Fibroblast of mammary gland (primary cell): ENCODE measurements at regions not wholly inside any gene's neighbourhood (a gene's known extent, or its start where the extent isn't known, plus 50 kb on each side); places are given as distances from the start of the nearest gene placed in this dataset.

Experiments
- DNase-seq: peaks from one replicate; pipeline ENCODE4 v3.0.0-alpha.2; 2010; ENCODE audit warnings: low read depth
- H3K4me3 ChIP-seq: 2 replicates; pipeline ENCODE4 v1.5.1; 2011; ENCODE audit warnings: low read depth, mild to moderate bottlenecking, low read length, moderate library complexity; ENCODE audit not compliant: control insufficient read depth
- TF ChIP-seq, protein P1 (sequence below): conservative IDR thresholded peaks from 2 replicates; pipeline ENCODE4 v1.5.1; 2011; ENCODE audit warnings: low read depth, low read length, inconsistent platforms; ENCODE audit not compliant: control insufficient read depth, insufficient read depth

DNA sequence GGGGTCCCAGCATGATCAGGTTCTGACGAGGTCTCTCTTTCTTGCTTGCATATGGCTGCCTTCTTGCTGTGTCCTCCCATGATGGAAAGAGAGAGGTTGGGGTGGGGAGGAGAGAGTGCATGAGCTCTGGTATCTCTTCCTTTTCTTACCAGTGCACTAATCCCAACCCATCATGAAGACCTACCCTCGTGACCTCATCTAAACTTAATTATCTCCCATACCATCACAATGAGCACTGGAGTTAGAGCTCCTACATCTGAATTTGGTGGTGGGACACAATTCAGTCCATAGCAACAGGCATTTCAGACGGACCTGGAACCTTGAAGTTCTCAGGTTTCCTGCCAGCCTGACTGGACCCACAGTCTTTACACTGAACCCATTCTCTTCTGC is 125.2 kb upstream of the ZNF648 start:
- TF ChIP-seq, protein P1, sequence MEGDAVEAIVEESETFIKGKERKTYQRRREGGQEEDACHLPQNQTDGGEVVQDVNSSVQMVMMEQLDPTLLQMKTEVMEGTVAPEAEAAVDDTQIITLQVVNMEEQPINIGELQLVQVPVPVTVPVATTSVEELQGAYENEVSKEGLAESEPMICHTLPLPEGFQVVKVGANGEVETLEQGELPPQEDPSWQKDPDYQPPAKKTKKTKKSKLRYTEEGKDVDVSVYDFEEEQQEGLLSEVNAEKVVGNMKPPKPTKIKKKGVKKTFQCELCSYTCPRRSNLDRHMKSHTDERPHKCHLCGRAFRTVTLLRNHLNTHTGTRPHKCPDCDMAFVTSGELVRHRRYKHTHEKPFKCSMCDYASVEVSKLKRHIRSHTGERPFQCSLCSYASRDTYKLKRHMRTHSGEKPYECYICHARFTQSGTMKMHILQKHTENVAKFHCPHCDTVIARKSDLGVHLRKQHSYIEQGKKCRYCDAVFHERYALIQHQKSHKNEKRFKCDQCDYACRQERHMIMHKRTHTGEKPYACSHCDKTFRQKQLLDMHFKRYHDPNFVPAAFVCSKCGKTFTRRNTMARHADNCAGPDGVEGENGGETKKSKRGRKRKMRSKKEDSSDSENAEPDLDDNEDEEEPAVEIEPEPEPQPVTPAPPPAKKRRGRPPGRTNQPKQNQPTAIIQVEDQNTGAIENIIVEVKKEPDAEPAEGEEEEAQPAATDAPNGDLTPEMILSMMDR: no peak
- DNase-seq: no peak

DNA sequence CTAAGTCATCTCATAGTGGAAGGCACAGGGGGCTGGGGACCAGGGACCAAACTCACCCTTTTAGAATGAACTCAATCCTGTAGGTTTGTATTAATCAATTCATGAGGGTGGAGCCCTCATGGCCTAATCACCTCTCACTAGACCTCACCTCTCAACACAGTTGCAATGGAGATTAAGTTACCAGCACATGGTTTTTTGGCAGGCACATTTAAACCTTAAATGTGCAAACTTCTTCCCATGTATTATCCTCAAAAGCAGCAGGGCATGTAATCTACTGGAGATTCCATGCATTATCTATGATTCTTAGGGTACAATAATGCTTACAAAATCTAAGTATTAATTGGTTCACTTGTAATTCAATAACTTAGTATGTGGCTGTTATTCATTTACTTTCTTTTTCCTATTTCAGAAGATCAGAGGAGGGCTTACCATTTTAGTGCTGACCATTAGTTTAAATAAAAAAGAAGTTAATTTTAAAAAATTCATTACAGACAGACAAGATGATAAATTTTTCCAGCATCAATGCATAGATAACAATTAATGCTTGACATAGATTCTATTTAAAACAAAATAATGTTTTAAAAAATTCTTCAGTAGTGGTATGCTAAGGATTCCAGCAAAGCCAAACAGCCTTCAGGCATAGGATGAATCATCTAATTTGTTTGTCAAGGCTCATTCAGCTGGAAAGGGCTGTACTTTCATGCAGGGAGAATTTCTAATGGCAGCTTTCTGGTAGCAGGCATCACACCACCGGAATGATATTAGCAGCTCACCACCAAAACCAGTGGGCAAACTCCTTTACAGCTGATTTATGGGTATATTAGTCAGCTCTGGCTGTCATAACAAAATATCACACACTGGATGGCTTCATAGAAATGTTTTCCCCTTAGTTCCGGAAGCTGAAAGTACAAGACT is 124.6 kb upstream of the ZNF648 start:
- H3K4me3 ChIP-seq: no peak overlapping the region
- TF ChIP-seq, protein P1: no peak
- peak; percentile 79 for DNase-seq

More for the DNA sequence above, 125.2 kb upstream of the ZNF648 start:
- H3K4me3 ChIP-seq: no peak overlapping the region

DNA sequence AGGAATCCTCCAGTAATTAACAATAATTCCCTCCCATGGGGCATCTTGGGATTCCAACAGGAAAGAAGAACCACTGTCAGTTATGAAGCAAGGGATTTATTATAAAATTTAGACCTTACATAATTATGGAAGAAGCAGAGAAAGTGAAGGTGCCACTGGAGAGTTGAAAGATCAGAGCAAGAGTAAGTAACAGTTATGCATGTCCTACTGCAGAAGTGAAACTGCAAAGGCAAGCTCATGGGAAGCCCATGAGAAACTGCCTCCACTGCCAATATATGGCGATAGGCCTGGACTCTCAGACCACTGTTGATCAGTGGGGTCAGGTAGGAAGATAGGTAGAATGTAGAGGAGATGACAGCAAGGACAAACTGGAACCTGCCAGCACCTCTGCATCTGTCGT is 123.6 kb upstream of the ZNF648 start:
- TF ChIP-seq, protein P1: no peak
- no peak for DNase-seq
- no peak overlapping the region for H3K4me3 ChIP-seq

DNA sequence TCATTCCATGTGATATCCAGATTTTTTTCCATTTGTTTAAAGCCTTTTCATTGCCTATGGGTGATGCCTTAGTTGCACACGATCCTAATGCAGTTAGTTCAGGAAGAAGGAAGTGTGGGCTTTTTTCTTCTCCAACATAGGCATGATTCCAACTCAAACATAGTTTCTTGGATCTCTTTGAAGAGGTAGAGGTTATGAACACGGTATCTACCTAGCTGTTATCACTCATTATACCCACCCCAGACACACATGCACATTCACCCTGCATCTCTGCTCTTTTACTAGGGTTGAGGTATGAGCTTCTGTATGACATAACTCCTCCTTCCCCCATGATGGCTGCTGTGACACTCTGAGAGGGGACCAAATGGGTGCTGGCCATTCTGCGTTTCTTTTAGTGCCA is 122.1 kb upstream of the ZNF648 start:
- TF ChIP-seq, protein P1: no peak
- H3K4me3 ChIP-seq: no peak overlapping the region
- no peak for DNase-seq

DNA sequence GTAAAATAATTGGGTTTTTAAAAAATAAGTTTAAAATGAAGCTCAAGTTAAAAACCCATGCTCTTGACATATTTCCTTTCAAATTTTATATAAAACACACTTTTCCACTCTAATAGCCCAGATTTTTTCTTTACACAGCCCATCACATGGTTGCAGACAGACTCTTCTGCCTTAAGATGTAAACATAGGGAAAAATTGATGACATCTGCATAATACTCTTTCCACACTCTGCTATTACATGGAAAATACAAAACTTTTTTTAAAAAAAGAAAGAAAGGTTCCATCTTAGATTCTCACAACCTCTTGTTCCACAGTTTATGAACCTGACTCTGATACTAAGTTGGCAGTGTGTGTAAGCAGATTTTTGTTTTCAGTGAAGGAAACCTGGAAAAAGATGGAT is 120.8 kb upstream of the ZNF648 start:
- no peak for DNase-seq
- TF ChIP-seq, protein P1: no peak
- no peak overlapping the region for H3K4me3 ChIP-seq

DNA sequence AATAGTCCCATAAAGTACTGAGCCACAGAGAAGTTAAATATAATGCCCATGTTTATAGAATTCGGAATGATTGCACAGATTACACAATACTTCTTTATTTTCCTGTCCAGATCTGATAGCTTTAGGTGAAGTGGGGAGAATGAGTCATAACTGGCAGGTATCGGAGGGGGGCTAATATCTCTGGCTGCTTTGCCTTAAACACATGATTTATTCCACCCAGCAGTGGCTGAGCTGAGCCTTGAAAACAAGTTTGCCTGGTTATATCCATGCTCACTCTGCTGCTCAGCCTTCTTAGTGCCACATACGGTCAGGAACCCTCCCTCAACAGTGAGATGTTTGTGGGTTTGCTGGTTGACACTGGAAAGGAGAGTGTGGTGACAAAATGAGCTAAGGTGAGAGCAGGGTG is 119.7 kb upstream of the ZNF648 start:
- TF ChIP-seq, protein P1: no peak
- no peak for DNase-seq
- no peak overlapping the region for H3K4me3 ChIP-seq
